WTC11 (cell line): ENCODE measurements at regions not wholly inside any gene's neighbourhood (a gene's known extent, or its start where the extent isn't known, plus 50 kb on each side); places are given as distances from the start of the nearest gene placed in this dataset.

Source experiments
- ATAC-seq: fragments of 200-7000 bp; cut with Tn5 transposase; 2 replicates; pipeline ENCODE4 v1.10.0; 2021; ENCODE audit warnings: mild to moderate bottlenecking, moderate library complexity
- CTCF ChIA-PET: fragments of 300-600 bp; sonication (Branson Sonifier 250); formaldehyde crosslinking; loops from one replicate; lab custom pipeline; 2021; ENCODE audit warnings: antibody characterized with exemption; lab: Charles Lee
- POLR2A ChIA-PET: fragments of 350-600 bp; sonication (Branson Sonifier 250); formaldehyde crosslinking; loops from one replicate; lab custom pipeline; 2021; ENCODE audit warnings: antibody characterized with exemption; lab: Charles Lee
- DNase-seq: peaks from one replicate; pipeline ENCODE4 v3.0.0; 2021; ENCODE audit warnings: low spot score
- H3K27ac Mint-ChIP-seq: 2 replicates; pipeline ENCODE4 v1.8.0; 2021; ENCODE audit warnings: mixed read lengths
- H3K27me3 Mint-ChIP-seq: 2 replicates; pipeline ENCODE4 v1.8.0; 2021; ENCODE audit warnings: low read depth, mild to moderate bottlenecking, moderate library complexity, mixed read lengths
- H3K36me3 Mint-ChIP-seq: 2 replicates; pipeline ENCODE4 v1.8.0; 2021; ENCODE audit warnings: mixed read lengths
- H3K4me1 Mint-ChIP-seq: 2 replicates; pipeline ENCODE4 v1.8.0; 2022; ENCODE audit warnings: mixed read lengths
- H3K4me3 Mint-ChIP-seq: 2 replicates; pipeline ENCODE4 v1.8.0; 2021; ENCODE audit warnings: mild to moderate bottlenecking, moderate library complexity, mixed read lengths
- H3K9me3 Mint-ChIP-seq: 2 replicates; pipeline ENCODE4 v1.8.0; 2021; ENCODE audit warnings: mixed read lengths
- AFF4 ChIP-seq: sonication (generic); formaldehyde crosslinking; IDR thresholded peaks from 2 replicates; pipeline ENCODE4 v1.8.1; 2023; ENCODE audit warnings: mild to moderate bottlenecking, missing genetic modification reagents, borderline replicate concordance
- EMX1 ChIP-seq: fragments of 250-450 bp; sonication (Bioruptor Pico); IDR thresholded peaks from 2 replicates; pipeline ENCODE4 v1.8.0; 2021; ENCODE audit warnings: mild to moderate bottlenecking
- FOXJ3 ChIP-seq: sonication (generic); formaldehyde crosslinking; IDR thresholded peaks from 2 replicates; pipeline ENCODE4 v1.9.0; 2021; ENCODE audit warnings: missing genetic modification reagents, mild to moderate bottlenecking, borderline replicate concordance
- FOXP1 ChIP-seq: sonication (generic); formaldehyde crosslinking; IDR thresholded peaks from 2 replicates; pipeline ENCODE4 v1.8.0; 2022; ENCODE audit warnings: missing genetic modification reagents, mild to moderate bottlenecking, moderate library complexity, borderline replicate concordance
- HMGXB4 ChIP-seq: sonication (generic); formaldehyde crosslinking; IDR thresholded peaks from 2 replicates; pipeline ENCODE4 v1.8.1; 2023; ENCODE audit warnings: mild to moderate bottlenecking, moderate library complexity, missing genetic modification reagents
- JUN ChIP-seq: sonication (generic); formaldehyde crosslinking; IDR thresholded peaks from 2 replicates; pipeline ENCODE4 v1.8.0; 2023; ENCODE audit warnings: mild to moderate bottlenecking, missing genetic modification reagents
- NFE2L1 ChIP-seq: sonication (generic); formaldehyde crosslinking; IDR thresholded peaks from 2 replicates; pipeline ENCODE4 v1.8.1; 2023; ENCODE audit warnings: missing genetic modification reagents
- NR1H2 ChIP-seq: sonication (generic); formaldehyde crosslinking; IDR thresholded peaks from 2 replicates; pipeline ENCODE4 v1.9.0; 2021; ENCODE audit warnings: mild to moderate bottlenecking, moderate library complexity, missing genetic modification reagents
- NR2C2 ChIP-seq: sonication (generic); formaldehyde crosslinking; IDR thresholded peaks from 2 replicates; pipeline ENCODE4 v1.8.0; 2022; ENCODE audit warnings: mild to moderate bottlenecking, missing genetic modification reagents
- ZMAT4 ChIP-seq: fragments of 250-450 bp; sonication (Bioruptor Pico); IDR thresholded peaks from 2 replicates; pipeline ENCODE4 v1.9.0; 2021; ENCODE audit warnings: mild to moderate bottlenecking
- ZNF219 ChIP-seq: sonication (generic); formaldehyde crosslinking; IDR thresholded peaks from 2 replicates; pipeline ENCODE4 v1.8.0; 2023; ENCODE audit warnings: missing genetic modification reagents, mild to moderate bottlenecking, borderline replicate concordance
- ZNF263 ChIP-seq: sonication (generic); formaldehyde crosslinking; IDR thresholded peaks from 2 replicates; pipeline ENCODE4 v1.8.1; 2022; ENCODE audit warnings: low read depth, mild to moderate bottlenecking, moderate library complexity, missing genetic modification reagents
- TF ChIP-seq, protein P1 (sequence below): sonication (generic); formaldehyde crosslinking; conservative IDR thresholded peaks from 2 replicates; pipeline ENCODE4 v1.8.1; 2023; ENCODE audit warnings: mild to moderate bottlenecking, low read depth, missing genetic modification reagents, moderate library complexity
- TF ChIP-seq, protein P2 (sequence below): sonication (generic); formaldehyde crosslinking; IDR thresholded peaks from 2 replicates; pipeline ENCODE4 v1.8.1; 2023; ENCODE audit warnings: mild to moderate bottlenecking, missing genetic modification reagents
- TF ChIP-seq, protein P3 (sequence below): fragments of 250-450 bp; sonication (Bioruptor Pico); IDR thresholded peaks from 2 replicates; pipeline ENCODE4 v1.9.0; 2021; ENCODE audit warnings: mild to moderate bottlenecking
- TF ChIP-seq, protein P4 (sequence below): sonication (generic); formaldehyde crosslinking; IDR thresholded peaks from 2 replicates; pipeline ENCODE4 v1.8.0; 2023; ENCODE audit warnings: missing genetic modification reagents, mild to moderate bottlenecking, borderline replicate concordance

DNA sequence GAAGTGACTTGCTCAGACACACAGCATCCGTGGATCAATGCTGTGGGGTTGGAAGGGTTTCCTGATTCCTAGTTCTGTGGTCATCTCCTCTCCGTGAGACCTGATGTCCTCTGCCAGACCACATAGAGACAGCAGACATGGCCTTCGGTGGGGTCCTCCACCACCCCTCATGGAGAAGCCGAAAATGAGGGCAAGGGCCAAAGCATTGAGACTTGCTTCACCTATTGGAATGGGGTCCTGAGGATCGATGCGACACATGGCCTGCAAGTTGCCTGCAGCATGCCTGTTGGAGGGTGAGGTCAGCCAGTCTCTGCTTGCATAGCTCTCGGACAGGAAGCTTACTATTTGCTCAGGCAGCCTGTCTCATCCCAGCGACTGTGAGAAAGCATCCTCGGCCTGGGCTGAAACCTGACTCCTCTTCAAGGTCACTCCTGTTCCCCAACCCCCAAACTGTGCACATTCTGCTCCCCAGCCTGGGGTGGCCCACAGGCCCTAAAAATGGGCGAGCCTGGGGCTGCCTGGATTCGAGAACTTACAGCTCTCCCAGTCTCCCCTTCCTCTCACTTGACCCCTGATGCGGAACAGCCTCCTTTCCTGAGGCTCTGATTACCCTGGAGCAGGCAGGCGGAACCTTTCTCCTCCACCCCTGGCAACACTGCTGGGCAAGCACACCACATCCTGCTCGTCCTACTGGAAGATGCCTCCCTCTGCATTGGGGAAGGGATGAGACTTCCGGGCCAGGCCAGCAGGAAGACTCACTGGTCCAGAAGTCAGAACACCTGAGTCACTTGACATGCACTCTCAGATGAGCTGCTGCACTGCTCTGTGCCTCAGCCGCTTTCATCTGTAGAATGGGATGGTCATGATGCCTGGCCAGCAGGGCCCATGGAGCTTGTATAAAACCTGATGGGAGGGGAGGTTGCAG is 186.9 kb downstream of the RGS3 start:
- CTCF ChIA-PET = interaction anchor here (0.8 to 11.3 kb wide), 4 partner anchors 14 to 375 kb away, joined by 3 to 962 read pairs (median 4); partner anchors contain the start of genes CDC26 and PRPF4
- no peaks in the 10 kb centered on the region for H3K36me3 Mint-ChIP-seq
- DNase-seq (peak; percentile 45), ATAC-seq (peak; percentile 72)
- POLR2A ChIA-PET = interaction anchor here (1.2 to 2.3 kb wide), 2 partner anchors 56 to 59 kb away, joined by 4 to 5 read pairs; no protein-coding TSS in a partner anchor
- peaks cover 69% of the 10 kb centered on the region for H3K27me3 Mint-ChIP-seq
- H3K4me1 Mint-ChIP-seq = peaks cover 18% of the 10 kb centered on the region
- no peaks in the 10 kb centered on the region for H3K9me3 Mint-ChIP-seq
- H3K4me3 Mint-ChIP-seq = no peak overlapping the region
- H3K27ac Mint-ChIP-seq = no peak overlapping the region; the same call in 1 of the 2 replicates
- no peak for TF ChIP-seq NR2C2 (CRISPR knock-in tag)
- no peak for TF ChIP-seq ZNF219 (CRISPR knock-in tag)
- no peak for TF ChIP-seq ZNF263
- TF ChIP-seq, protein P1, sequence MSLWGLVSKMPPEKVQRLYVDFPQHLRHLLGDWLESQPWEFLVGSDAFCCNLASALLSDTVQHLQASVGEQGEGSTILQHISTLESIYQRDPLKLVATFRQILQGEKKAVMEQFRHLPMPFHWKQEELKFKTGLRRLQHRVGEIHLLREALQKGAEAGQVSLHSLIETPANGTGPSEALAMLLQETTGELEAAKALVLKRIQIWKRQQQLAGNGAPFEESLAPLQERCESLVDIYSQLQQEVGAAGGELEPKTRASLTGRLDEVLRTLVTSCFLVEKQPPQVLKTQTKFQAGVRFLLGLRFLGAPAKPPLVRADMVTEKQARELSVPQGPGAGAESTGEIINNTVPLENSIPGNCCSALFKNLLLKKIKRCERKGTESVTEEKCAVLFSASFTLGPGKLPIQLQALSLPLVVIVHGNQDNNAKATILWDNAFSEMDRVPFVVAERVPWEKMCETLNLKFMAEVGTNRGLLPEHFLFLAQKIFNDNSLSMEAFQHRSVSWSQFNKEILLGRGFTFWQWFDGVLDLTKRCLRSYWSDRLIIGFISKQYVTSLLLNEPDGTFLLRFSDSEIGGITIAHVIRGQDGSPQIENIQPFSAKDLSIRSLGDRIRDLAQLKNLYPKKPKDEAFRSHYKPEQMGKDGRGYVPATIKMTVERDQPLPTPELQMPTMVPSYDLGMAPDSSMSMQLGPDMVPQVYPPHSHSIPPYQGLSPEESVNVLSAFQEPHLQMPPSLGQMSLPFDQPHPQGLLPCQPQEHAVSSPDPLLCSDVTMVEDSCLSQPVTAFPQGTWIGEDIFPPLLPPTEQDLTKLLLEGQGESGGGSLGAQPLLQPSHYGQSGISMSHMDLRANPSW (CRISPR knock-in tag) = no peak
- no peak for TF ChIP-seq FOXJ3 (CRISPR knock-in tag)
- TF ChIP-seq, protein P2, sequence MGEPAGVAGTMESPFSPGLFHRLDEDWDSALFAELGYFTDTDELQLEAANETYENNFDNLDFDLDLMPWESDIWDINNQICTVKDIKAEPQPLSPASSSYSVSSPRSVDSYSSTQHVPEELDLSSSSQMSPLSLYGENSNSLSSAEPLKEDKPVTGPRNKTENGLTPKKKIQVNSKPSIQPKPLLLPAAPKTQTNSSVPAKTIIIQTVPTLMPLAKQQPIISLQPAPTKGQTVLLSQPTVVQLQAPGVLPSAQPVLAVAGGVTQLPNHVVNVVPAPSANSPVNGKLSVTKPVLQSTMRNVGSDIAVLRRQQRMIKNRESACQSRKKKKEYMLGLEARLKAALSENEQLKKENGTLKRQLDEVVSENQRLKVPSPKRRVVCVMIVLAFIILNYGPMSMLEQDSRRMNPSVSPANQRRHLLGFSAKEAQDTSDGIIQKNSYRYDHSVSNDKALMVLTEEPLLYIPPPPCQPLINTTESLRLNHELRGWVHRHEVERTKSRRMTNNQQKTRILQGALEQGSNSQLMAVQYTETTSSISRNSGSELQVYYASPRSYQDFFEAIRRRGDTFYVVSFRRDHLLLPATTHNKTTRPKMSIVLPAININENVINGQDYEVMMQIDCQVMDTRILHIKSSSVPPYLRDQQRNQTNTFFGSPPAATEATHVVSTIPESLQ (CRISPR knock-in tag) = no peak
- TF ChIP-seq, protein P3, sequence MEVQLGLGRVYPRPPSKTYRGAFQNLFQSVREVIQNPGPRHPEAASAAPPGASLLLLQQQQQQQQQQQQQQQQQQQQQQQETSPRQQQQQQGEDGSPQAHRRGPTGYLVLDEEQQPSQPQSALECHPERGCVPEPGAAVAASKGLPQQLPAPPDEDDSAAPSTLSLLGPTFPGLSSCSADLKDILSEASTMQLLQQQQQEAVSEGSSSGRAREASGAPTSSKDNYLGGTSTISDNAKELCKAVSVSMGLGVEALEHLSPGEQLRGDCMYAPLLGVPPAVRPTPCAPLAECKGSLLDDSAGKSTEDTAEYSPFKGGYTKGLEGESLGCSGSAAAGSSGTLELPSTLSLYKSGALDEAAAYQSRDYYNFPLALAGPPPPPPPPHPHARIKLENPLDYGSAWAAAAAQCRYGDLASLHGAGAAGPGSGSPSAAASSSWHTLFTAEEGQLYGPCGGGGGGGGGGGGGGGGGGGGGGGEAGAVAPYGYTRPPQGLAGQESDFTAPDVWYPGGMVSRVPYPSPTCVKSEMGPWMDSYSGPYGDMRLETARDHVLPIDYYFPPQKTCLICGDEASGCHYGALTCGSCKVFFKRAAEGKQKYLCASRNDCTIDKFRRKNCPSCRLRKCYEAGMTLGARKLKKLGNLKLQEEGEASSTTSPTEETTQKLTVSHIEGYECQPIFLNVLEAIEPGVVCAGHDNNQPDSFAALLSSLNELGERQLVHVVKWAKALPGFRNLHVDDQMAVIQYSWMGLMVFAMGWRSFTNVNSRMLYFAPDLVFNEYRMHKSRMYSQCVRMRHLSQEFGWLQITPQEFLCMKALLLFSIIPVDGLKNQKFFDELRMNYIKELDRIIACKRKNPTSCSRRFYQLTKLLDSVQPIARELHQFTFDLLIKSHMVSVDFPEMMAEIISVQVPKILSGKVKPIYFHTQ (CRISPR knock-in tag) = no peak
- no peak for TF ChIP-seq NR1H2 (CRISPR knock-in tag)
- TF ChIP-seq ZMAT4 = no peak
- TF ChIP-seq, protein P4, sequence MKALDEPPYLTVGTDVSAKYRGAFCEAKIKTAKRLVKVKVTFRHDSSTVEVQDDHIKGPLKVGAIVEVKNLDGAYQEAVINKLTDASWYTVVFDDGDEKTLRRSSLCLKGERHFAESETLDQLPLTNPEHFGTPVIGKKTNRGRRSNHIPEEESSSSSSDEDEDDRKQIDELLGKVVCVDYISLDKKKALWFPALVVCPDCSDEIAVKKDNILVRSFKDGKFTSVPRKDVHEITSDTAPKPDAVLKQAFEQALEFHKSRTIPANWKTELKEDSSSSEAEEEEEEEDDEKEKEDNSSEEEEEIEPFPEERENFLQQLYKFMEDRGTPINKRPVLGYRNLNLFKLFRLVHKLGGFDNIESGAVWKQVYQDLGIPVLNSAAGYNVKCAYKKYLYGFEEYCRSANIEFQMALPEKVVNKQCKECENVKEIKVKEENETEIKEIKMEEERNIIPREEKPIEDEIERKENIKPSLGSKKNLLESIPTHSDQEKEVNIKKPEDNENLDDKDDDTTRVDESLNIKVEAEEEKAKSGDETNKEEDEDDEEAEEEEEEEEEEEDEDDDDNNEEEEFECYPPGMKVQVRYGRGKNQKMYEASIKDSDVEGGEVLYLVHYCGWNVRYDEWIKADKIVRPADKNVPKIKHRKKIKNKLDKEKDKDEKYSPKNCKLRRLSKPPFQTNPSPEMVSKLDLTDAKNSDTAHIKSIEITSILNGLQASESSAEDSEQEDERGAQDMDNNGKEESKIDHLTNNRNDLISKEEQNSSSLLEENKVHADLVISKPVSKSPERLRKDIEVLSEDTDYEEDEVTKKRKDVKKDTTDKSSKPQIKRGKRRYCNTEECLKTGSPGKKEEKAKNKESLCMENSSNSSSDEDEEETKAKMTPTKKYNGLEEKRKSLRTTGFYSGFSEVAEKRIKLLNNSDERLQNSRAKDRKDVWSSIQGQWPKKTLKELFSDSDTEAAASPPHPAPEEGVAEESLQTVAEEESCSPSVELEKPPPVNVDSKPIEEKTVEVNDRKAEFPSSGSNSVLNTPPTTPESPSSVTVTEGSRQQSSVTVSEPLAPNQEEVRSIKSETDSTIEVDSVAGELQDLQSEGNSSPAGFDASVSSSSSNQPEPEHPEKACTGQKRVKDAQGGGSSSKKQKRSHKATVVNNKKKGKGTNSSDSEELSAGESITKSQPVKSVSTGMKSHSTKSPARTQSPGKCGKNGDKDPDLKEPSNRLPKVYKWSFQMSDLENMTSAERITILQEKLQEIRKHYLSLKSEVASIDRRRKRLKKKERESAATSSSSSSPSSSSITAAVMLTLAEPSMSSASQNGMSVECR (CRISPR knock-in tag) = no peak
- no peak for TF ChIP-seq JUN (CRISPR knock-in tag)
- no peak for TF ChIP-seq EMX1 (CRISPR knock-in tag)
- TF ChIP-seq HMGXB4 (CRISPR knock-in tag) = no peak
- no peak for TF ChIP-seq NFE2L1
- 0 out of 2 replicates have a peak, but pooled peaks have one; percentile 24 for TF ChIP-seq FOXP1 (CRISPR knock-in tag)
- no peak for TF ChIP-seq AFF4 (CRISPR knock-in tag)
